SIG-M5 (cell line): ENCODE measurements at regions not wholly inside any gene's neighbourhood (a gene's known extent, or its start where the extent isn't known, plus 50 kb on each side); places are given as distances from the start of the nearest gene placed in this dataset.

Experiments
- DNase-seq: peaks from one replicate; lab custom pipeline; 2025; lab: John Stamatoyannopoulos, UW

DNA sequence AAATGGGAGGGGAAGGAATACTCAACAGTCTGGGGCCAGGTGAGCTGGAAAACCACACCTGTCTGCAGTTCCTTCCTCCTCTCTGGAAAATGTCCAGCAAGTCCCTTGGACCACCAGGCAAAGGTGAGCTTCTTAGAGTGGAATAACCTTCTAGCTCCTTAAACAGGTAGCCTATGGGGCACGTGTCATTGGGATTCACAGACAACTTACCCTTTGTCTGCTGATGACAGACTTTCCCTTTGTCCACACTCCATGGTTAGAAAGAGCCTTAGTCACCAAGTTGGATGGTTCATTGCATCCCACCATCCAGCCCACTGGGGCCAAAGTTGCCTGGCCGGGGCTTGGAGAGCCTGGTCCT, 98.0 kb upstream of the ITGA6 start:
- no peak for DNase-seq

DNA sequence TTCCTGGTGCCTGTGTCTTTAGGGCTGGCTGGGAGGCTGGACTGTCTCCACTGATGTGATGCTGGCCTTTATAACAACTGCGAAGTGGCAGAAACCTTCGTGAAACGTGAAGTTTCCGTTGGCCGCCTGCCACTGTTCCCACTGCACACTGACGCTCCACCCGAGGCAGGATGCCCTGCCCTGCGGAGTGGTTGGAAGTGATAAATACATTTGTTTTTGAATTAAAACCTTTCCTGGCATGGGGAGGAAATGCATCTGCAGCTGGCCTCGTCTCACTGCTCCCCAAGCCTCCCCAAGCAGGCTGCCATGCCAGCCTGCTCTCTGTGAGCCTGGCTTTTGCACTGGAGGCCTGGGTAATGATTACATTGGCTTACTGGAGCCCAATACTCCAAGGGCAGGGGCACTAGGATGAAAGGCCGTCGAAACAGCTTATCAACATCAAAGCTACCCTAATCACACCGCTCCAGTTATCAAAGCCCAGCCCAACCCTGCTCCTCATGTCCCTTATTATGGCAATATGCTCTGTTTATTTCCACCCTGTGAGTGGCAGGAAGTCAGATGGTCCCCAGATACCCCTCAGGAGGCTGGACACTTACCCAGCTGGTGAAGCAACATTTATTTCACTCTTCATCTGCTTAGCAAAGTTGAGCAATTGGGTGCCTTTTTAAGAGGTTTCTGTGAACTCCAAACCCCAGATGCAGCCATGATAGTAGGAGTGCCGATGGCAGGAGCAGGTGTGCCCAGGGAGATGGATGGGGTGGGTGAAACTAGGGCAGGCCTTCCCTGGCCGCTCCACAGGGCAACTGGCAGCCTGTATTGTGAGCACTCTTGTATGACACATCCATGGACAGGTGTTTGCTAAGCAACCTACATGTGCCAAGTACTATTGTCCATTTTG, 97.4 kb upstream of the ITGA6 start:
- no peak for DNase-seq

DNA sequence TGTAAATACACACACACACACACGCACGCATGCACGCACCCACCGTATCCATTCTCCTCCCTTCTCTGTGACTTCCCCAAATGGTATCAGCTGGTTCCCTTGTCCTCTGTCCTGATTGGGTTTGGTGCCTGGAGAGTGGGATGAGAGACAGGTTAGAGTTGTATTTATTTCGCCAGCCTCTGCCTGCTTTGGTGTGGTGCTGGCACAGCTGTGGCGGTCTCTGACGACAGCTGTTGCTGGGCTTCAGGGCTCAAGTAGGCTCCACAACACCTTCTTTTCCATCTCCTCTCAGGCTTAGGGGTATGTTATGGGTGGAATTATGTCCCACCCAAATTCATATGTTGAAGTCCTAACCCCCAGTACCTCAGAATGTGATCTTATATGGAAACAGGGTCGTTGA, 94.9 kb upstream of the ITGA6 start:
- DNase-seq: no peak

DNA sequence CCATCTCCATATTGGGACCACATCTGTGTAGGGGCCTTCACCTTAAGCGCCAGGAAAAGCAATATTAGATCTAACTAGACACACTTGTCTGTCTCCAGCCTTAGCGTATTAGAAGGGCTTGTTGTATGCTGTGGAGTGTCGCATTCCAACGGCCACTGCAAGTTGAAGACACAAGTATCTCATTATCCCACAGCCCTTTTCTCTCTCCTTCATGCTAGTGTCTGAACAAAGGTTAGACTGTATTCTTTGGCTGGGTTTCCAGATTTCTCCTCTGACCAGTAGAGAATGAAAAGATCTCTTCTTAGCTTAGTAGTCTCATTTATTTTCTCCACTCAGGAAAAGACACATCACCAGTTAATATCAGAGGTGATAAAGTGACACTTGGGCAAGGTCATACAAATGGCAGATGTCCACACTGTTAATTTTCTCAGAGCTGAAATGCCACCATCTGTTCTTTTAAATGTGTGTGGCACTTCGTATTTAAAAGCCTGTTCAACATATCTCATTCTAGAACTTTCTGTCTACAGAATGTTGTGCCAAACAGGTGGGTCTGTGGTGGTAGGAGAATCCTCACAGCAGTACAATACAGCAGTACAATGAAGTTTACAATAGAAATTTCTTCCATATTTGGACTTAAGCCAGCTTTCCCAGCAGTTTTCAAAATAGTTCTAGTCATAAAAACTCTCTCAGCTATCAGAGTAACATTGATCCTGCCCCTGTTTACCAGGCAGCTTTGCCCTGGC, 94.0 kb upstream of the ITGA6 start:
- DNase-seq: no peak

DNA sequence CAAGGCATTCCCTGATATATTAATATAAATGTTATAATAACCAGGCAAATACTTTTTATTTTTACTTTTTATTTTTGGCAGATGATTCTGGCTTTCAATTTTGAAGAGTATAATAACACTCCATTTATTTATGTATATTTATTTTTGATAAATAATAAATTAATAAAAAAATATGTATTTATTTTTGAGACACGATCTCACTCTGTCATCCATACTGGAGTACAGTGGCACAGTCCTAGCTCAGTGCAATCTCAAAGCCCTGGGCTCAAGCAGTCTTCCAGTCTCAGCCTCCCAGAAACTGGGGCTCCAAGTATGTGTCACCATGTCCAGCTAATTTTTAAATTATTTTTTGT, 93.4 kb upstream of the ITGA6 start:
- DNase-seq: no peak

DNA sequence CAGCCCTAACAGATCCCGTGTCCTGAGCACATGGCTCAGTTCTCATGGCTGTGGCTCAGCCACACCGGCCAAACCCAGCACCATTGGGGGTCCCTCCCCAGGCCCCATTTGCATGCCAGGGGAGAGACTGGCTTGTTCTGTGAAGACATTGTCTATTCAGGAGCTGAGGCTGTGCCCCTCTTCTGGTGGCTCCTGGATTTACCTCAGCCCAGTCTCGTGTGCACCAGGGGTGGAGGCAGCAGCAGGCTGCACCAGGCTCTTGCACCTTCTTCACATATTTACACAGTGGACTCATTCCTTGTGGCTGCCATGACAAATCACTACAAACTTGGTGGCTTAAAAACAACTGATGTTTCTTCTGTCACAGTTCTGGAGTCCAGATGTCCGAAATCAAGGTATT, 92.4 kb upstream of the ITGA6 start:
- DNase-seq: no peak

DNA sequence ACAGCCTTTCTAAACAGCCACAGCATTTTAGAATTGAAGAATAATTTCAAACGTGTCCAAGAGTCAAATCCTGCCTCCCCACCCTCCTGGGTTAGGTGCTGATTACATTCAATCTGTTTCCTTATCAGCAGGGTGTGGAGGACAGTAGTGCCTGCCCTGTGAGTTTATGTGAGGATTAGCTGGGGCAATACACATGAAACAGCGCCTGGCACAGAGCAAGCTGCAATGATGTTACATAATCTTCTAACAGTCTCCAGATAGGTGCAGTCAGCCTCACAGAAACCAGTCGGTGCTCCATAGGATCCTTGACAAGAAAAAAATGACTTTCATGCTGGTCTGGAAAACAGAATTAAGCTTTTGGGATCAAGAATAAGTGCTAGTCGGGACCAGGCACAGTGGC, 91.7 kb upstream of the ITGA6 start:
- no peak for DNase-seq

DNA sequence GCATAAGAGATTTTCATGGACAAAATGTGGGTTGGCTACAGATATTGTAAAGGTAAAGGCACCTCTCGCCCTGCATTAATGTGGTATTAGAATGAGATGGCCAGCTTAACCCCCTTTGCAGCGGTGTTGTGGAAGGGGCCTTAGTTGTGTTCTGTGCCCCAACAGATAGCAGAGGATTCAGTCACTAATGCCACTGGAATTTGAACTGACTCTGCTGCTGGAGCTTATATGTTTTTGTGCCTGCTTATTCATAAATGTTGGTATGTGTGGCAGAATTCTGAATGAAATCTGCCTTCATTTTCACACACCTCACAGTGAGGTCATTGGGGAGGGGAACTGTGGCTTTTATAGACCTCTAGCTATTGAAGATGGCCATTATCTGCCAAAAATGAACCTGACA, 90.7 kb upstream of the ITGA6 start:
- DNase-seq: no peak

DNA sequence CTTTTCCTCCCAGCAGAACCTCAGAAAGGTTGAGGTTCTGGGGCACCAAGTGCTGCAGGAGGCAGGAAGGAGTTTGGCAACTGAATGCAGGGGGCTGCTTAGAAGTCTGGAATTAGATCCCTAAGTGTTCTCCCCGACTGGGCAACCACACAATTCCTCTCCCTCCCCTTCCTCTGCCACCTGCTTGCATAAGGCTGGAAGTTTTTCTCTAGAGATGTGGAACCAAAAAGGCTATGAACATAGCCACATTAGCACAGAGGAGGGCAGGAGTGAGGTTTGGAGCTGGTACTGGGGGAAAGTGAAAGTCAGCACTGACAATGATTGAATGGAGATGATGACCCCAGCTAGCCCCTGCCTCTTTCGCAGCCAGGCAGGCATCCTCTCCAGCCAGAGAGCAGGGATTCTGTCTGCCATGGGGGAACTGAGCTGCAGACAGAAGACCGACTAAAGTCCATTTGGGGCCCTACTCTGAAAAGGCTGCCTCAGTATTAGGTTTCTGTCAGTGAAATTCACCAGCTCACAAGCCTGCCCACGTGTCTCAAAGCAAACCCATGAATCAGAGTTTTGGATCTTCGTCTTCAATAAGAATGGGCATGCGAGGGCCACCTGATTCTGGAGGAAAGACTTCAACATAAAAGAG, 87.9 kb upstream of the ITGA6 start:
- no peak for DNase-seq

DNA sequence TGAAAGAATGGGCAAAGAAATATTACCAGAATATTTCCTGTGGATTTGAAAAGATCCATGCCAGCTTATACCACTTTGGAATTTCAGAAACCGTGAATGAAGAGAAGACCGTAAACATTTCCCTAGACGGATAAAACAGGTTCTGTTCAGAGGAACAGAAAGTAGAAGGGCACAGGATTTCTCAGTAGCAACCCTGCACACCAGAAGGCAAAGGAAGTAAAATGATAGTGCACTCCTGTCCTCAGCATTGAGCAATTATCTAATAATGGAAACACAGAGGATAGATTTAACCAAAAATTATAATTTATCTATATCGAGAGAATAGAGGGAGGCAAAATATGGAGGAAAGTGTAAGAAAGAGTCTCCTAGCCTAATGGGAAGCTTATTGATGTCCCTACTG, 87.0 kb upstream of the ITGA6 start:
- DNase-seq: no peak

DNA sequence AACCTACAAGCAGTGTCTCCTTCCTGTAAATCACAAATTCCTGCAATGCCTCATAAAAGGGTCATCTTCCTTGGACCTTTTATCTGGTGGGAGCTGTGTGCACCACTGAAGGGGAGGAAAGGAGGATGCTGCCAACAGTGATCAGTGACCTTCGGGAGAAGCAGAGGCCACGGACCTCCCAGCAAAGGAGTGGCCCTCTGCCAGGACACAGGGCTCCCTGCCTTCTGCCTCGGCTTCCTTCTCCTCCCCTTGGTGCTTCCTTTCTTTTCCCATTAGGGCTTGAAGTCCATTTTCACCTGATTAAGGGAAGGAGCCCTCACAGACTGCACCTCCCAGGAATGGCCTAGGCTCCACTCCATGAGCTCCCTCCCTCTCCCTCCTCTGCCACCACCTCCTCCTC, 85.3 kb upstream of the ITGA6 start:
- no peak for DNase-seq

DNA sequence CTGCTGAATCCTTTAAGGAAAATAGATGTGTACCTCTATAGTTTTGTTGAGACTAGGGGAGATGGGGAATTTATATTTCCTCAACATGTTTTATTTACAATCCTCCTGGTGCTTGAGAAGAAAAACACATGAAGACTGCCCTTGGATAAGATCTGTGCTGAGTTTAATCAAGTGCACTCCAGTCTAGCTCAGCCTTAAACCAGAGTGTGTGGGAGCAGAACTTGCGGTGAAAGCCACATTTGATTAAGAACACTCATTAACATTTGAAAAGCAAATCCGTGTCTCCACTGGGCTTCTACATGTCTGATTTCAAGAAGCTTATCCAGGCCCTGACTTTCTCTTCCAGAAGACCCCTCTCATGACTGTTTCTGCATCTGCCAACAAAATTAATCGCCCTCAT, 84.8 kb upstream of the ITGA6 start:
- no peak for DNase-seq

DNA sequence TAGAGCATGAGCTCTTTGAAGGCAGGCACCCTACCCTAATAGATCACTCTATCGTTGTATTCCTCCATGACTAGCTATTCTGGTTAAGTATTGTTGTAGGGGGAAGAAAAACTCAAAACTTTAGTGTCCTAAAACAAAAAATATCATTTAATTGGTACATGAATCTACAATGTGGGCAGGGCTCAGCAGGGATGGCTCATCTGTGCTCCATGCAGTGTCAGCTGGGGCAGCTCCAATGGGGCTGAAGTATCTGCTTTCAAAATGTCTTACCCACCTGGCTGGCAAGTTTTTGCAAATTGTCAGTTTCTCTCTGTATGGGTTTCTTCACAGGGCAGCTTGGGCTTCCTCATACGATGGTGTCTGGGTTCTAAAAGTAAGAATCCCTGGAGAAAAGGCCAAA, 83.2 kb upstream of the ITGA6 start:
- no peak for DNase-seq

DNA sequence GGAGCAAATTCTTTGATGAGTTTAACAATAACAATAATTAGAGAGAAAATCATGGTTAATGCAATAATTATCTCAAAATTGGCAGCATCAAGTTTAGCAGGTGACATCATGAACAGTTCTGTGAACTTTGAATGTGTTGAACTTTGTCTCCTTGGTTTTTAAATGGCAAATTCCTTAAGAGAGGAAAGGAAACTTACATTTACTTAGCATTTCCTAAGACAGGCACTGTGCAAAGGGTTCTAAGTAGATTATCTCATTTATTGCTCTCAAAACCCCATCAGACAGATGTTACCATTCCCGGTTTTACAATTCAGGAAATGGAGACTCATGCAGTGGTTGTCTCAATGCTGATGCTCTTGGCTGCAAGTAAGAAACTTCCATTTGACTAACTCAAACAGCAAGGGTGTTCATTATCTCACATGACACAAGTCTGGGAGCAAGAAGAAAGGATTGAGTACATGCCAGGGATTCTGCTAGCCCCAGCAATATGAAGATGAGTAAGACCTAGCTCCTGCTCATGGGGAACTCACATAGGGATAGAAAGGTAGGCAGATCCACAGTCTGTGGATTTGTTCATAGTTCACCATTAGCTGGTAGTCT, 81.3 kb upstream of the ITGA6 start:
- no peak for DNase-seq

DNA sequence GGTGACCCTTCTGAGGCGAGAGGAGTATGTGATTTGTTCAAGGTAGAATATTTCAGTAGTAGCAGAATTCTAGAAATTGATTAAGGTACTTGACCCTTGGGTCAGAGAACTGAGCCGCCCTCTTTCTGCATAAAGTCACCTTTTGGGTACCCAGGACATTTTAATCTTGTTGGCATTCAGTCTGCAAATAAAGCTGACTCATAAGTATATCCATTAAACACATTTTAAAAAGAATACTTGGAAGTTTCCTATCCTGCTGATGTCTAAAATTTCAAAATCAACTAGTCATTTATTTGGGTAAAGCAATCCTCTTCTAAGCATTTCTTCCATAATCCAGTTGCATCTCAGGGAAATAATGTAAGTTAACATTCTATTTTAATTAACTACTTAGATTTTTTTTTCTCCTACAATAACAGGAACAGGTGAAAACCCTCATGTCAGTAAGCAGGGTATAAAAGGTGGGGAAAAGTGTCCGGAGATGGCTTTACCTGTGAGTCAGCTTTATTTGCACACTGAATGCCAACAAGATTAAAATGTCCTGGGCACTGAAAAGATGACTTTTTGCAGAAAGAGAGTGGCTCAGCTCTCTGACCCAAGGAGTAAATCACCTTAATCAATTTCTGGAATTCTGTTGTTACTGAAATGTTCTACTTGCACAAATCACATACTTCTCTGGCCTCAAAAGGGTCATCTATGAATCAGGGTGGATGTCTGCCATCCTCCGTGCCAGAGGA, 78.7 kb upstream of the ITGA6 start:
- DNase-seq: no peak

DNA sequence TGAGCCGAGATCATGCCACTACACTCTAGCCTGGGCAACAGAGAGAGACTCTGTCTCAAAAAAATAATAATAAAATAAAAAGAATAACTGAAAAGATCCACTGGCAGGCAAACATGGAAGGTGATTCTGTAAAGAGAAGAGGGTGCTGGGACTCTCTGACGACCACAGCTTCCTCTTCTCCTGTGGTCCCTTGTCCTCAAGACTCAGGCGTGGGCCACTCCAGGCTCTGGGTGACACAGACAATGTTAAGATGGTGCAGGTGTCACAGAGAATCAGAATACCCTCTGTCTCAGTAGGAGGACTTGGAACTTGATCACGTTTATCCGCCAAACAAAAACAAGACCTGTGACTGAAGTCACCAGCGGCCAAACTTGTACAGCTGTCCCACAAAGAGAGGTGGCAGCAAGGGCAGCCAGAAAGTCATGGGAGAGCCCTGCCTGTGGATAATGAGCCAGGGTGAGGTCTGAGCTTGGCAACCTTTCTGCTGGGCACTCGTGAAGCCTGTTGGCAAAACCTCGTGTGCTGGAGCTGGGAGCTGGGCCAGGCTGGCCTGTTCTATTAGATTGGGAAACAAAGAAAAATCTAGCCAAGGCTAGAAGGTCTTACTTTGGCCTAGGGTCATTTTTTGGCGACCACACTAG, 76.4 kb upstream of the ITGA6 start:
- no peak for DNase-seq

DNA sequence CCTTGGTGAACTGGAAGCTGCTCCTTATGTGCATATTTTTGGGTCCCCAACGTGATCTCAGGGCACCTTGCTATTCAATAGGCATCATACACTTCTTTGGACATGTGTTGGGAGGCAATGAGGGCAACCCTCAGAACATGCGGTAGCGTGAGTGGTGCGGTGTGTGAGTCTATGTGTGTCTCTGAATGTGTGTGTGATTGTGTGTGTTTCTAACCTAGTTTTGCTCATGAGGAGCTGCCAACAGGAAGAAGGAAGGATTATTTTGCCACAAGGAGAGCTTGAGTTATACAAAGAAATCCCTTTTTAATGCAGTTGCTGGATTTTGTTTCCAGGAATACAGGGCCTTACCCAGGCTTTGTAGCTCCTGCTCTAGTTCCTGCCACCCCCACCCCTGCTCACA, 75.8 kb upstream of the ITGA6 start:
- no peak for DNase-seq

DNA sequence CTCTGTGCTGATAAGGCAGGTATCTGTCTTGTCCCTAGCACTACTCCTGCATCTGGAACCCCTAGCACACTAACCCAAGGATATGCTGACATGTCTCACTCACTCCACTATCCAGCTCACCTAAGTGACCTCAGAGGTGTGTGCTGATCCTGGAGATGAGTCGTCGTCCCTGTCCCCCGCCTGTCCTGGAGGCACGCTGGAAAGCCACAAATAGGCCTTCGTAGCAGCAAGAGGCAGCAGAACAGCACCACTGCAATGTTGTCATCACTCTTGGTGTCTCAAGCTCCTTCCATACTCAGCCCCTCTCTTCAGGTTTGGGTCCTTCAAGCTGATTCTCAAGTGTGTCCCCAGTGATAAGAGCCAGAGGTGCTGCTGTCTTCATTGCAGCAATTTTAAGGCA, 73.0 kb upstream of the ITGA6 start:
- DNase-seq: no peak

DNA sequence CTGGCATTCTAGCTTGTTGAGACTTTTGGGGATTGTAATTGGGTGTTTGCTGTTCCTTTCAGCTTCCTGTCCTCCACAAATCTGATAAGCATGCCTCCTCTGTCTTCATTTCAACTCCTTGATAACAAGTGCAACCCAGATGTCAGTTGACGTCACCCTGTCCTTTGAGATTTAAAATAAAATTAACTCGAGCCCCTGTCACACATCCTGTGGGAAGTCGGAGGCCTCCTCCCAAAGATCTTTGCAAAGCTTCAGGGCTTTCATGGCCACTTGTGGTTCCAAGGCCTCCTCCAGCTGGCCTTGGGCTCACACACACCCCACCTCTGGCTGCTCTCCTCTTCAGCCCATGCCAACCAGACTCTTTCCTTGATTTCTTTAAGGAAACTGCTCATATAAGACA, 69.9 kb upstream of the ITGA6 start:
- DNase-seq: no peak

DNA sequence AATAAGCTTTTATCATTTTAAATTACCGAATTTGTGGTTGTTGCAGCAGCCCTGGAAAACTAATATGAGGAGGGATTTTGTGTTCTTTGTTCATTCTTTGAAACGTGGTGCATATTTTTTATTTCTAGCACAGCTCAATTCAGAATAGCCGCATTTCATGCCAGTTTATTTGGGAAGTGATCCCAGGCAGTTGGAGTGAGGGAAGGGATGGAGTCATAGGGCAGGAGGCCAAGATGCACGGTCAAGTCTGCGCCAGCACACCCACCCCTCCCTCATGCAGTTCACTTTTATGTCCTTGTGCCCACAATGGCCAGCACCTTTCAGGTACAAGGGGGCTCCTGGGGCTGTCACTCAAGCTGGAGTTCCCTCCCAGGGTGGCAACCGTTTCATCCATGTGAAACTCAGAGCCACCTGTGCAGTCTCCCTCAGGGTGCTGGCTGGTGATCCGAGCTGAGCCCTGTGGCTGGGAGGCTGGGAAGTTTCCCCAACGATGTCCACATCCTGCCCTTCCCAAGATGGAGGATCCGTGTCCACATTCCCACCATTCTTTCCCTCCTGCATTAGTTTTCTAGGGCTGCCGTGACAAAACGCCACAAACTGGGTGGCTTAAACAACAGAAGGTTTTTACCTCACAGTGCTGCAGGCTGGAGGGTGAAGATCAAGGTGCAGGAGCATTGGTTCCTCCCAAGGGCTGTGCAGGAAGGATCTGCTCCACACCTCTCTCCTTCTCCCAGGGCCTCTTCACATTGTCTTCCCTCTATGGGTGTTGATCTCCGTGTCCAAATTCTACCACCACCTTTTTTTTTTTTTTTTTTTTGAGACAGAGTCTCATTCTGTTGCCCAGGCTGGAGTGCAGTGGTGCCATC, 68.5 kb upstream of the ITGA6 start:
- no peak for DNase-seq

DNA sequence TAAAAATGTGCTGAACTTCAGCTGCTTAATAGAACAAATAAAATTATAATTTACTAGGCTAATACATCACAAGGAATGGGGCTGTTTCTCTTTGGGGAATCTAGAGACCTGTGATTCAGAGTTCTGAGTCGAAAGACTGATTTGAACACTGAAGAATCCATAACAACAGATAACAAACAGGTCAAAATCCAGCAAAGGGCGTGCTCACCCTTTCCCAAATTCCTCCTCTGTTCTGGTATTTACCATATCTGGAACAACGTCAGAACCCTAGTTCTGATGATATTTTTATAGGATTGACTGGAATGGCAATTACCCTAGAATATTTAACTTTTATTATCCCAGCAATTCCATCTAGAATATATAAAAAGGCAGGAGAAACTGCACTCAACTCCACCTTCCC, 66.0 kb upstream of the ITGA6 start:
- DNase-seq: no peak
